ENCODE measurements at regions not wholly inside any gene's neighbourhood (a gene's known extent, or its start where the extent isn't known, plus 50 kb on each side); places are given as distances from the start of the nearest gene placed in this dataset.

DNA sequence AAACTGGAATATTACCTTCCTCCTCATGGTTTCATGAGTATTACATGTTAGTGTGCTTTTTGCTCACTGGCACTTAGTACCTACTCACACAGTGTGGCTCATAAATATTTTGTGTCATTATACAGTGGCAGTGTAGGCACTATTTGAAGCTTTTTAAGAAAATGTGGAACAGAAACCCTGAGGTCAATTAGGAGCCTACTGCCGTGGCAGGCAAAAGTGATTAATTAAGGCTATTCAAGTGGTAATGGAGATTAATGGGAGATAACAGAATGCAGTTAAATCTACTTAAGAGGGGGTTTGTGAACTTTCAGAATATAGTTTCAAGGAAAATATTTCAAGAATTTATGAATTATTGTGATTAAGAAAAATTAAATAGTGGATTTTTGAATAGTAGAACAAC is 277.6 kb downstream of the HGF start:
- no peaks in the 10 kb centered on the region for H3K23me2 ChIP-seq (ENCODE audit: low read depth, low read length)
- H2AFZ ChIP-seq (ENCODE audit: low read length): no peak overlapping the region
- H4K20me1 ChIP-seq (replicated peaks in 1 of 2; ENCODE audit: control insufficient read depth in 1 of 2, insufficient read depth in 2 of 2, low read length in 2 of 2): no peaks in the 10 kb centered on the region
- no peak overlapping the region for H3K4me2 ChIP-seq (ENCODE audit: insufficient read depth in 1 of 2, low read depth in 2 of 2, low read length in 2 of 2)
- 76% methylated on average over 1 of the region's 1 CpG; no CpG with 5 or more reads in 1 of the 2 experiments for WGBS, 2 experiments (ENCODE audit: extremely low coverage in 1 of 2, insufficient coverage in 1 of 2, insufficient read length in 1 of 2, insufficient replicate concordance in 2 of 2, low coverage in 1 of 2, low lambda C conversion rate in 2 of 2, missing lambda C conversion rate in 1 of 2)
- no peaks in the 10 kb centered on the region for H3K79me1 ChIP-seq (ENCODE audit: low read depth, low read length)
- no peak overlapping the region for H3K9ac ChIP-seq (replicated peaks in 1 of 4; ENCODE audit: extremely low read depth in 1 of 4, low read depth in 3 of 4, low read length in 3 of 4)
- no peak overlapping the region for H2BK20ac ChIP-seq (ENCODE audit: low read length)
- H2BK120ac ChIP-seq (replicated peaks; ENCODE audit: low read depth, low read length): no peak overlapping the region
- H3K27me3 ChIP-seq (replicated peaks in 1 of 4; ENCODE audit: control insufficient read depth in 3 of 4, extremely low read depth in 1 of 4, insufficient read depth in 3 of 4, low read length in 3 of 4): no peaks in the 10 kb centered on the region
- H2BK5ac ChIP-seq (ENCODE audit: low read depth, low read length): no peak overlapping the region
- no peaks in the 10 kb centered on the region for H3K79me2 ChIP-seq (ENCODE audit: control insufficient read depth in 1 of 2, insufficient read depth in 2 of 2, low read length in 2 of 2)
- no peak for DNase-seq (ENCODE audit: low read depth in 1 of 2, low spot score in 2 of 2)
- no peak overlapping the region for H2BK12ac ChIP-seq (ENCODE audit: low read depth, low read length)
- no peak overlapping the region for H4K91ac ChIP-seq (replicated peaks; ENCODE audit: insufficient read length, low read length)
- ChIA-PET CTCF (ENCODE audit: partially characterized antibody) (interaction anchor here (1.2 to 3.0 kb wide), 6 partner anchors 8 to 1237 kb away, joined by 3 to 19 read pairs (median 6); no protein-coding TSS in a partner anchor), POLR2A (ENCODE audit: partially characterized antibody) (no interaction called here)
- TF ChIP-seq, protein P1, sequence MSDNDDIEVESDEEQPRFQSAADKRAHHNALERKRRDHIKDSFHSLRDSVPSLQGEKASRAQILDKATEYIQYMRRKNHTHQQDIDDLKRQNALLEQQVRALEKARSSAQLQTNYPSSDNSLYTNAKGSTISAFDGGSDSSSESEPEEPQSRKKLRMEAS (IDR thresholded peaks at IDR 0.05): no peak
- TF ChIP-seq, protein P2, sequence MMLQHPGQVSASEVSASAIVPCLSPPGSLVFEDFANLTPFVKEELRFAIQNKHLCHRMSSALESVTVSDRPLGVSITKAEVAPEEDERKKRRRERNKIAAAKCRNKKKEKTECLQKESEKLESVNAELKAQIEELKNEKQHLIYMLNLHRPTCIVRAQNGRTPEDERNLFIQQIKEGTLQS (IDR thresholded peaks at IDR 0.05; ENCODE audit: insufficient read depth, low read depth, low read length): no peak
- TF ChIP-seq RAD21 (IDR thresholded peaks at IDR 0.05 in 1 of 2, conservative IDR thresholded peaks at IDR 0.05 in 1 of 2; ENCODE audit: low read depth in 2 of 2, low read length in 2 of 2) (no peak), KDM4A (IDR thresholded peaks at IDR 0.05; ENCODE audit: low read depth, low read length, severe bottlenecking) (no peak), GTF2F1 (IDR thresholded peaks at IDR 0.05; ENCODE audit: borderline replicate concordance, low read depth, low read length) (no peak)
- H2BK15ac ChIP-seq (ENCODE audit: low read length): no peak overlapping the region
- H3K14ac ChIP-seq (ENCODE audit: insufficient read length): no peak overlapping the region
- H4K8ac ChIP-seq (ENCODE audit: extremely low read depth, insufficient read depth, low read length): no peak overlapping the region
- no peak overlapping the region for H3K18ac ChIP-seq (ENCODE audit: extremely low read depth, low read length)
- no peaks in the 10 kb centered on the region for H3K9me3 ChIP-seq (ENCODE audit: insufficient read depth in 2 of 2, low read depth in 1 of 2, low read length in 1 of 2)
- H3K23ac ChIP-seq (ENCODE audit: insufficient read length): no peak overlapping the region
- H3K36me3 ChIP-seq (ENCODE audit: control insufficient read depth in 2 of 4, insufficient read depth in 4 of 4, low read length in 3 of 4): no peaks in the 10 kb centered on the region
- no peak overlapping the region for H3K56ac ChIP-seq (replicated peaks; ENCODE audit: insufficient read length, low read depth, low read length)
- H4K5ac ChIP-seq (ENCODE audit: insufficient read length, low read depth, low read length): no peak overlapping the region
- H3K4ac ChIP-seq (replicated peaks; ENCODE audit: insufficient read length, low read depth, low read length): no peak overlapping the region
- no peak overlapping the region for H3K27ac ChIP-seq (ENCODE audit: low read depth, low read length)
- no peak for FAIRE-seq
- H3K4me3 ChIP-seq (ENCODE audit: extremely low read depth in 1 of 4, insufficient read depth in 2 of 4, low read depth in 3 of 4, low read length in 4 of 4): no peak overlapping the region
- H2AK5ac ChIP-seq (ENCODE audit: low read depth, low read length): no peak overlapping the region
- H3K4me1 ChIP-seq (replicated peaks in 1 of 4; ENCODE audit: control insufficient read depth in 3 of 4, insufficient read depth in 4 of 4, low read length in 3 of 4): no peaks in the 10 kb centered on the region
